ENCODE measurements at regions not wholly inside any gene's neighbourhood (a gene's known extent, or its start where the extent isn't known, plus 50 kb on each side); places are given as distances from the start of the nearest gene placed in this dataset.

DNA sequence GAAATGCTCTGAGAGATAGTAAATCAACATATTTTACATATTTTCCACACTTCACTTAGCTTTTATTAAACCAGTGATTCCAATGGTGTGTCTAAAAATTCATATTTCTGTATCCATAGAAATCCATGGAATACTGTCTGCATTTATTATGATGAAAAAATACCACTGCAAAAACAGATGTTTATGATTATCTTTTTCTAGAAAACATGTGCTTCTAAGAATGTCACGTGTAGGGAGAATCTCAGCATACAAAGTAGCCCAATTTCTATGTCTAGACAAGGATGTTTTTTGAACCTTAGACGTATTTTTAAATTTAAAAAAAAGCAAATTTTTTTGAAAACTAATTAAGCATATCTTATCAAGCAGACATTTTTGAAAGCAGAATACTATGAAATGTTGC, 622.4 kb downstream of the TENT5A start:
- TF ChIP-seq JUNB (IDR thresholded peaks at IDR 0.05; ENCODE audit: unreplicated experiment) (no peak), CTCF (conservative IDR thresholded peaks at IDR 0.05; ENCODE audit: low read depth in 2 of 2) (no peak), EZH2 (IDR thresholded peaks at IDR 0.05; ENCODE audit: low read depth, unreplicated experiment) (no peak), REST (IDR thresholded peaks at IDR 0.05; ENCODE audit: unreplicated experiment) (no peak), EZH2phosphoT487 (IDR thresholded peaks at IDR 0.05; ENCODE audit: unreplicated experiment) (no peak)

All from GM23338 (cell line).